ENCODE measurements at regions not wholly inside any gene's neighbourhood (a gene's known extent, or its start where the extent isn't known, plus 50 kb on each side); places are given as distances from the start of the nearest gene placed in this dataset.
"Not testable (repeated sequence)": the region's sequence is repeated elsewhere in the genome, so short reads cannot be mapped to it uniquely, and the experiment has no call there.

- no peak for DNase-seq (ENCODE audit: low spot score)
These were observed 426.7 kb upstream of the ARX start for GRCh38 chrX:25442499-25442898.

- DNase-seq (ENCODE audit: low spot score), result no peak
These were observed 417.5 kb upstream of the ARX start for GRCh38 chrX:25433307-25433706.

GRCh38 chrX:25432396-25432795 lies 416.6 kb upstream of the ARX start:
- DNase-seq (ENCODE audit: low spot score), result no peak

GRCh38 chrX:25427873-25428555 lies 412.2 kb upstream of the ARX start:
- no peak for DNase-seq (ENCODE audit: low spot score)

- DNase-seq (ENCODE audit: low spot score), result not testable (repeated sequence)
These were observed 388.4 kb upstream of the ARX start for GRCh38 chrX:25404163-25404562.

- DNase-seq (ENCODE audit: low spot score), result no peak
These were observed 373.5 kb upstream of the ARX start for GRCh38 chrX:25389266-25389665.

- no peak for DNase-seq (ENCODE audit: low spot score)
These were observed 367.4 kb upstream of the ARX start for GRCh38 chrX:25383196-25383595.

GRCh38 chrX:25356456-25356855 lies 340.7 kb upstream of the ARX start:
- DNase-seq (ENCODE audit: low spot score), result no peak

GRCh38 chrX:25344161-25344936 lies 328.6 kb upstream of the ARX start:
- DNase-seq (ENCODE audit: low spot score), result no peak

- DNase-seq (ENCODE audit: low spot score), result no peak
These were observed 327.3 kb upstream of the ARX start for GRCh38 chrX:25343060-25343459.

GRCh38 chrX:25337841-25338240 lies 322.1 kb upstream of the ARX start:
- DNase-seq (ENCODE audit: low spot score), result no peak

GRCh38 chrX:25300994-25301393 lies 285.2 kb upstream of the ARX start:
- no peak for DNase-seq (ENCODE audit: low spot score)

GRCh38 chrX:25296850-25297249 lies 281.1 kb upstream of the ARX start:
- DNase-seq (ENCODE audit: low spot score), result no peak

GRCh38 chrX:25295466-25295865 lies 279.7 kb upstream of the ARX start:
- DNase-seq (ENCODE audit: low spot score), result no peak

GRCh38 chrX:25290132-25290531 lies 274.4 kb upstream of the ARX start:
- DNase-seq (ENCODE audit: low spot score), result no peak

GRCh38 chrX:25288676-25289075 lies 272.9 kb upstream of the ARX start:
- no peak for DNase-seq (ENCODE audit: low spot score)

- DNase-seq (ENCODE audit: low spot score), result no peak
These were observed 271.8 kb upstream of the ARX start for GRCh38 chrX:25287521-25287920.

GRCh38 chrX:25285598-25285997 lies 269.8 kb upstream of the ARX start:
- no peak for DNase-seq (ENCODE audit: low spot score)

GRCh38 chrX:25279510-25279909 lies 263.7 kb upstream of the ARX start:
- DNase-seq (ENCODE audit: low spot score), result no peak

GRCh38 chrX:25278341-25278740 lies 262.6 kb upstream of the ARX start:
- DNase-seq (ENCODE audit: low spot score), result no peak

GRCh38 chrX:25277574-25277973 lies 261.8 kb upstream of the ARX start:
- DNase-seq (ENCODE audit: low spot score), result no peak

GRCh38 chrX:25275159-25275558 lies 259.4 kb upstream of the ARX start:
- DNase-seq (ENCODE audit: low spot score), result no peak

- no peak for DNase-seq (ENCODE audit: low spot score)
These were observed 225.7 kb upstream of the ARX start for GRCh38 chrX:25241461-25241860.

- no peak for DNase-seq (ENCODE audit: low spot score)
These were observed 210.4 kb upstream of the ARX start for GRCh38 chrX:25226151-25226550.

All from activated CD4-positive, alpha-beta T cell treated with anti-CD3 and anti-CD28 coated beads, Interleukin-2, Interleukin-4, amounts not matched to agents 100 ng/mL and 50 ng/mL, durations not matched to agents 16 hours and 8 hours (primary cell).